ENCODE measurements at regions not wholly inside any gene's neighbourhood (a gene's known extent, or its start where the extent isn't known, plus 50 kb on each side); places are given as distances from the start of the nearest gene placed in this dataset.

GRCh38 chr15:31551323-31551722 lies 224.7 kb downstream of the KLF13 start:
- H3K36me3 ChIP-seq (ENCODE audit: control insufficient read depth, insufficient read depth, low read length), result no peaks in the 10 kb centered on the region
- no peak for TF ChIP-seq CTCF (IDR thresholded peaks at IDR 0.05; ENCODE audit: insufficient read depth, low read length, severe bottlenecking)
- DNase-seq (ENCODE audit: low read depth) (peak; percentile 30), FAIRE-seq (no peak)
- no peak overlapping the region for H3K4me3 ChIP-seq (ENCODE audit: low read depth, low read length)
- no peaks in the 10 kb centered on the region for H3K27me3 ChIP-seq (ENCODE audit: control insufficient read depth, insufficient read depth, low read length)

GRCh38 chr15:31552482-31553099 lies 226.0 kb downstream of the KLF13 start:
- H3K4me3 ChIP-seq (ENCODE audit: low read depth, low read length), result no peak overlapping the region
- no peaks in the 10 kb centered on the region for H3K27me3 ChIP-seq (ENCODE audit: control insufficient read depth, insufficient read depth, low read length)
- no peak for TF ChIP-seq CTCF (IDR thresholded peaks at IDR 0.05; ENCODE audit: insufficient read depth, low read length, severe bottlenecking)
- FAIRE-seq (peak; percentile 23), DNase-seq (ENCODE audit: low read depth) (no peak)
- H3K36me3 ChIP-seq (ENCODE audit: control insufficient read depth, insufficient read depth, low read length), result no peaks in the 10 kb centered on the region

- no peak for TF ChIP-seq CTCF (IDR thresholded peaks at IDR 0.05; ENCODE audit: insufficient read depth, low read length, severe bottlenecking)
- FAIRE-seq (no peak), DNase-seq (ENCODE audit: low read depth) (no peak)
- Histone ChIP-seq H3K27me3 (ENCODE audit: control insufficient read depth, insufficient read depth, low read length) (no peaks in the 10 kb centered on the region), H3K36me3 (ENCODE audit: control insufficient read depth, insufficient read depth, low read length) (no peaks in the 10 kb centered on the region), H3K4me3 (ENCODE audit: low read depth, low read length) (no peak overlapping the region)
These were observed 227.6 kb downstream of the KLF13 start for GRCh38 chr15:31554261-31554660.

- no peak for FAIRE-seq
These were observed 228.4 kb downstream of the KLF13 start for GRCh38 chr15:31555022-31555421.

GRCh38 chr15:31556494-31557150 lies 230.0 kb downstream of the KLF13 start:
- no peak overlapping the region for H3K4me3 ChIP-seq (ENCODE audit: low read depth, low read length)
- no peaks in the 10 kb centered on the region for H3K27me3 ChIP-seq (ENCODE audit: control insufficient read depth, insufficient read depth, low read length)
- H3K36me3 ChIP-seq (ENCODE audit: control insufficient read depth, insufficient read depth, low read length), result no peaks in the 10 kb centered on the region
- no peak for FAIRE-seq
- no peak for DNase-seq (ENCODE audit: low read depth)
- no peak for TF ChIP-seq CTCF (IDR thresholded peaks at IDR 0.05; ENCODE audit: insufficient read depth, low read length, severe bottlenecking)

More at GRCh38 chr15:31555022-31555421, 228.4 kb downstream of the KLF13 start:
- no peak for DNase-seq (ENCODE audit: low read depth)
- no peak for TF ChIP-seq CTCF (IDR thresholded peaks at IDR 0.05; ENCODE audit: insufficient read depth, low read length, severe bottlenecking)
- Histone ChIP-seq H3K36me3 (ENCODE audit: control insufficient read depth, insufficient read depth, low read length) (no peaks in the 10 kb centered on the region), H3K27me3 (ENCODE audit: control insufficient read depth, insufficient read depth, low read length) (no peaks in the 10 kb centered on the region), H3K4me3 (ENCODE audit: low read depth, low read length) (no peak overlapping the region)
